Cerebellar cortex (tissue), 1 donor: ENCODE measurements at regions not wholly inside any gene's neighbourhood (a gene's known extent, or its start where the extent isn't known, plus 50 kb on each side); places are given as distances from the start of the nearest gene placed in this dataset.
"Not testable (repeated sequence)": the region's sequence is repeated elsewhere in the genome, so short reads cannot be mapped to it uniquely, and the experiment has no call there.

Source experiments
- DNase-seq: peaks from one replicate; pipeline ENCODE4 v3.0.0-alpha.2; 2015; ENCODE audit warnings: low spot score

DNA sequence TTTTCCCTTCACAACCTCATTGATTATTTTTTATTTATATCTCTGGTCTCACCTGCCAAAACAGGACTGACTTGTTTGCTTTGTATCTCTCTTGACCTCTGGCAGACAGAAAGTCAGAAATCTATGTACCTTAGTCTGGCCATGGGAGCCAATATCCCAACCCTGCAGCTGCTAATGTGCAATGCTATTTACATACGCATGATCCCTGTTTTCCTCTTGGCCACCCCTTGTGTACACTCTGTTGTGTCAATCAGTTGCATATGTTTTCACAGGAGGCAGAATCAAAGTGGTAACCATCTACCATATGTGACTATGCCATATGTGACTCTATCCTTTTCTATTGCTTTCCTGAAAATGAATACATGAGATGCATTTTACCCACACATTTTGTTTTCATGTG lies 688.8 kb downstream of the PLA2G4A start:
- DNase-seq, result no peak

DNA sequence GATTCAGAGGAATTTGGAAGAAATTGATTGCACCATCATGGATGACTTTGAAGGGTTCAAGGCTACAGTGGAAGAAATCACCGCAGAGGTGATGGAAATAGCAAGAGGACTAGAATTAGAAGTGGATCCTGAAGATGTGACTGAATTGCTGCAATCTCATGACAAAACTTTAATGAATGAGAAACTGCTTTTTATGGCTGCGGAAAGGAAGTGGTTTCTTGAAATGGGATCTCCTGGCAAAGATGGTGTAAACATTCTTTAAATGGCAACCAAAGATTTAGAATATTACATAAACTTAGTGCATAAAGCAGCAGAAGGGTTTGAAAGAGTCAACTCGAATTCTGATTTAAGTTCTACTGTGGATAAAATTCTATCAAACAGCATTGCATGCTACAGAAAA lies 698.6 kb downstream of the PLA2G4A start:
- no peak for DNase-seq

DNA sequence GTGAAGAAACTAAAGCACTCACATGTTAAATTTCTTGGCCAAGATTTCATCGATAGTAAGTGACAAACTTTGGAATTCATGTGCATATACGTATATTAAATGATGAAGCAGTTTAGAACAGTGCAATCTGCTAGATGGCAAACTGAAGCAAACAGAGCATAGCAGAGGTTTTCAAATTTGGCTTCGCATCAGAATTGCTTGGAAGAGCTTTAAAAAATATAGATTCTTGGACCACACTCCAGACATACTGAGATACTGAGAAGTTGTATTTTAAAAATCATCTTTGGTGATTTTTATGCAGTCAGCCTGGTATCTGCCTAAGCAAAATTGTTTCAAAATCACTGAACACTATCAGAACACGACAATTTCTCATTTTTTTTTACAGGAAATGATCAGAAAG lies 709.2 kb downstream of the PLA2G4A start:
- DNase-seq, result no peak

DNA sequence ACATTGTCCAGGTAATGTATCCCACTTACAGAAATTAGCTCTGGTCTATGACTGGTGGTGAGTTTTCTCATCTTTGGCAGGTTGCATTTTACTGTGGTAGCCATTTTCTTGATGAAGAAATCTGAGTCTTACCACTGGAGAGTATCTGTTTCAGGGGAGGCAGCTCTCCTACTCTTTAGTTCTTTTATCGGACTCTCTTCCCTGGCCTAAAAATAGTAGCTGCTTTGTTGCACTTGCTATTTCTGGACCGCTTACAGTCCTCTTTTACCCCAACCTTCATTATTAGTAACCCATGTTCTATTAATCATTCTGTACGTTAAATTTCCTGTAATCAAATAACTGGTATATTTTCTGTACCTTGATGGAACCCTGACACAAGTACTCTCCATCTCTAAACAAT lies 720.8 kb downstream of the PLA2G4A start:
- DNase-seq, result no peak

DNA sequence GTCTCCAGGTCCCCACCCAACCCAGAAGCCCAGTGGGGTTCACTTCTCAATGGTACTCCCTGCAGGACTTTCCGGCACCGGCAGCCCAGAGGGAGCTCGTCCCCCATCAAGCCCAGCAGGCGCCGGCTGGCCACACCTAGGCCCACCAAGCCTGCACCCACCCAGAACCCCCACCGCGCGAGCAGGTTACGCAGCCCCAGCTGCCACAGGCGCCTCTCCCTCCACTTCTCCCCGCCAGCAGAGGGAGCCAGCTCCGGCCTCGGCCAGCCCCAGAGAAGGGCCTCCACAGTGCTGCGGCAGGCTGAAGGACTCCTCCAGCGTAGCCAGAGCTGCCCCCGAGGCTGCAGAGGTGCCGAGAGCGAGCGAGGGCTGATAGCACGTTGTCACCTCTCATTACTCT lies 722.3 kb downstream of the PLA2G4A start:
- DNase-seq, result no peak

DNA sequence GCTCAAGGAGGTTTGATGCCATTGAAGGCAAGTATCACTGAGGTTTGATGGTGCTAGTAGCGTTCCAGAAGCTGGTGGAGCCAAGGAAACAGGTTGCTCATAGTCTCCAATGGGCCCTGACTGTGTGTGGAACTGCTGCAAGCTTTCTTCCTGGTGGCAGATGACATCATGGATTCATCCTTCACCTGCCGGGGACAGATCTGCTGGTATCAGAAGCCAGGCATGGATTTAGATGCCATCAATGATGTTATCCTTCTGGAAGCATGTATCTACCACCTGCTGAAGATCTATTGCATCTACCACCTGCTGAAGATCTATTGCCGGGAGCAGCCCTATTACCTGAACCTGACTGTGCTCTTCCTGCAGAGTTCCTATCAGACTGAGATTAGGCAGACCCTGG lies 734.4 kb downstream of the PLA2G4A start:
- DNase-seq, result no peak

DNA sequence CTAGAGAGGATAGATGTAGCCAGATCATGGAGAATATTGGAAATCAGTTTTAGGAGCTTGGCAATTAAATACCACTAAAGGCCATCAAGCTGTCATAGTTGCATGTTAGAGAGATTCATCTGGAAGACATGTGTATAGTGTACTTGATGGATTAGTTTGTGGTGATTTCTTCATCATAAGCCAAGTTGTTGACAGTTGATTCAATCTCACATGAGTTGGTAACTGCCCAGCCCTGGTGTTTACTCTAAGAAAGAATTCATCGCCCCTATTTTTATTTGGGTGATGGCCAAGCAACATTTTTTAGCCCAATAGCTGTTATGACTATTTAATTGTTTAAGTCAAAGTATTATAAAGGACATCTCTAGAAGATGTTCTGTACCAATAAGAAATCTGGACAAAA lies 737.6 kb downstream of the PLA2G4A start:
- no peak for DNase-seq

DNA sequence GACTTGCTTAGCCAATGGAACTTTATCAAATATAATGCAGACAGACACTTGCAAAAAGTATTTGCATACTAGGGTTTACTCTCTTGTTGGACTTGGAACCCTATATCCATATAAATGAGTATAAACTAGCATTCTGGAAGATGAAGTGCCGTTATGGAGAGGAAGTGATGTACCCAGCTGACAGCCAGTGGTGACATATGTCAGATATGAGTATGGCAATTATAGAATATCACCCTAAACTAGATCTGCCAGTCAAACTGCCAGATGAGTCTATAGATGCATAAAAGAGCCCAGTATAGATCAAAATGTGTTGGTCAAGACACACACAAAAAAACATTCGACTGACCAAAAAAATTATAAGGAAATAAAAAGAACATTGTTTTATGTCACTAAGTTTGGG lies 739.3 kb downstream of the PLA2G4A start:
- no peak for DNase-seq

DNA sequence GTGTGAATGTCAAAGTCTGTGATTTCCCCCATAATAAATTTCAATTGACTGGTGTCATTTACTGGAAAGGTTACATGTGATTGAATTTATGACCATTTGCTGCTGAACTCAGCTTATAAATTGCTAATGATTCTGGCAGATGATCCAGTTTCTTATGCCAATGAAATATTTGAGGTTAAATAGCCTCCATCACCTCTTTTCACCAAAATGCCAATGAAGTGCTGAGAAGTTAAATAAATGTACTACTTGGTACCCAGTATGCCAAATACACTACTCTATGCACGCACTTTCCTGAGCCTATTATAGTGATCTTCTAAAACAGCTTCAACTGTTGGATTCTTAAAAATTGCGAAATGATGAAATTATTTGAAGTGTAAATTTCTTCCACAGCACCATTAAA lies 741.4 kb downstream of the PLA2G4A start:
- DNase-seq, result no peak

DNA sequence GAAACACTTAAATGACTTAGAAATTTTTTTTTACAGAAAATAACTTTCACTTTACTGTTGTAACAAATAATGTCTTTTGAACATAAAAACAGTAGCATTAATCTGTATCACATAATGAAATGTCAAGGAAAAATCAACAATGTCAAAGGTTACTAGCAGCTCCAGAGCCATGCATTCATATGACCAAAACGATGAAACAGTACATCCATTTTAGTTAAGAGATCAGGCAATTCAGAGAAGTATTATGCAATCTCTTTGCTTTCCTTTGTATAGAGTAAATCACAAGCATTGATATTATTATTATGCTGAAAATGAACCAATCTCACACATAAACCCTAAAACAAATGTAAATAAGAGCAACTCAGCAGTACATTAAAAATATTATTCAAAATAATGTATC lies 748.9 kb downstream of the PLA2G4A start:
- no peak for DNase-seq

DNA sequence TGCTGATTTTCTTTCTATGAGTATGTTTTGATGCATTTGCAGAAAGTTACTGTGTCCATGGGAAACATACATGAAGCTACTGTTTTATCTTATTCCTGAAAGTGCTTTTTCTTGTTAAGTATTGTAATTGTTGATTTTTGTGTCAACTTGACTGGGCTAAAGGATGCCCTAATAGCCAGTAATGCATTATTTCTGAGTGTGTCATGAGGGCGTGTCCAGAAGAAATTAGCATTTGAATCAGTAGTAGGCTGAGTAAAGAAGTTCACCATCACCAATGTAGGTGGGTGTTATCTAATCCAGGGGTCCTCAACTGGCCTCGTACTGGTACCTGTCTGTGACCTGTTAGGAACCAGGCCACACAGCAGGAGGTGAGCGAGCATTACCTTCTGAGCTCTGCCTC lies 760.2 kb downstream of the PLA2G4A start:
- no peak for DNase-seq

DNA sequence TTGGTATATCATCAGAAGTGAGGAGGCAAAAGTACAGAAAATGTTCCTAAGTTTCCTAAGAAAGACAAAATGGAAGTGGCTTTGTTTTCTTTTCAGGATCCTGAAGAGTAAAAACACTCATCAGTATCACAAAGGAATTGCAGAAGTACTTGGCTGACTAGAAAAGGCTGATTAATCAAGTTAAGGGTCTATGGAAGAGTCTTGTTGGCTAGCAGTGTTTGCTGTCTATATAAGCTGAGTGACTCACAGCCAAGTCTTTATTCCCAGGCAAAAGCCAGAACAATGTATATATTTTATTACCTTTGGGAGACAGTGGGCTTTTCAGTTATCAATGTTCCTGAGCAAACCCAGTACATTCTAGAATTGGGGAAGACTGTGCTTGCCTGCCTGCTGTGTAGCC lies 777.0 kb downstream of the PLA2G4A start:
- no peak for DNase-seq

DNA sequence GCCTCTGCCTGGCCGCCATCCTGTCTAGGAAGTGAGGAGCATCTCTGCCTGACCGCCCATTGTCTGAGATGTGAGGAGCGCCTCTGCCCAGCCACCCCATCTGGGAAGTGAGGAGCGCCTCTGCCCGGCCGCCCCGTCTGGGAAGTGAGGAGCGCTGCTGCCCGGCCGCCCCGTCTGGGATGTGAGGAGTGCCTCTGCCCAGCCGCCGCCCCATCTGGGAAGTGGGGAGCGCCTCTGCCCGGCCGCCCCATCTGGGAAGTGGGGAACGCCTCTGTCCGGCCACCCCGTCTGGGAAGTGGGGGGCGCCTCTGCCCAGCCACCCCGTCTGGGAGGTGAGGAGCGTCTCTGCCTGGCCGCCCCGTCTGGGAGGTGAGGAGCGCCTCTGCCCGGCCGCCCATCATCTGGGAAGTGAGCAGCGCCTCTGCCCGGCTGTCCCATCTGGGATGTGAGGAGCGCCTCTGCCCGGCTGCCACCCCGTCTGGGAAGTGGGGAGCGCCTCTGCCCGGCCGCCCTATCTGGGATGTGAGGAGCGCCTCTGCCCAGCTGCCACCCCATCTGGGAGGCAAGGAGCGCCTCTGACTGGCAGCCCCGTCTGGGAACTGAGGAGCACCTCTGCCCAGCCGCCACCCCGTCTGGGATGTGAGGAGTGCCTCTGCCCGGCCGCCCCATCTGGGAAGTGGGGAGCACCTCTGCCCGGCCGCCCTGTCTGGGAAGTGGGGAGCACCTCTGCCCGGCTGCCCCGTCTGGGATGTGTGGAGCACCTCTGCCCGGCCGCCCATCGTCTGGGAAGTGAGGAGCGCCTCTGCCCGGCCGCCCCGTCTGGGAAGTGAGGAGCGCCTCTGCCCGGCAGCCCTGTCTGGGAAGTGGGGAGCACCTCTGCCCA lies 787.3 kb downstream of the PLA2G4A start:
- DNase-seq, result not testable (repeated sequence)

DNA sequence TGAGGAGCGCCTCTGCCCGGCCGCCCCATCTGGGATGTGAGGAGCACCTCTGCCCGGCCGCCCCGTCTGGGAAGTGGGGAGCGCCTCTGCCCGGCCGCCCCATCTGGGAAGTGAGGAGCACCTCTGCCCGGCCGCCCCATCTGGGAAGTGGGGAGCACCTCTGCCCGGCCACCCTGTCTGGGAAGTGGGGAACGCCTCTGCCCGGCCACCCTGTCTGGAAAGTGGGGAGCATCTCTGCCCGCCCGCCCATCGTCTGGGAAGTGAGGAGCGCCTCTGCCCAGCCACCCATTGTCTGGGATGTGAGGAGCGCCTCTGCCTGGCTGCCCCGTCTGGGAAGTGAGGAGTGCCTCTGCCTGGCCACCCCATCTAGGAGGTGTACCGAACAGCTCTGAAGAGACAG lies 788.1 kb downstream of the PLA2G4A start:
- not testable (repeated sequence) for DNase-seq

DNA sequence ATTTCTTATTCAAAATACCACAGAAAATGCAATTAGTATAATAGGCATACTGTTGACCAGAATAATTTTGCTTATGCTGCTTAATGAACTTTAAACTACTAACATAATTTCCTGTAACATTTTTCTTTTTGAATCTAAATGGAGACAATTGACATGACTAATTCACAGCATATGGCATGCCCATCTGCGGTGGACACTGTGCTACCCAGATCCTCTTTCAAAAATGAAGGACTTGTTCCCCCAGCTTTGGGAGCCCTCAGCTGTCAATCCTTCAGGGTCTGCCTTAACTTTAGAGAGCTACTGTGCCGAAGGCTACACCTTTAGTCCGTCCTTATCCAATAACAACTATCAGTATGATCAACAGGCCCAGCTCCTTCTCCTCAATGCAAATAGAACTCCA lies 789.0 kb downstream of the PLA2G4A start:
- DNase-seq, result peak; percentile 62

DNA sequence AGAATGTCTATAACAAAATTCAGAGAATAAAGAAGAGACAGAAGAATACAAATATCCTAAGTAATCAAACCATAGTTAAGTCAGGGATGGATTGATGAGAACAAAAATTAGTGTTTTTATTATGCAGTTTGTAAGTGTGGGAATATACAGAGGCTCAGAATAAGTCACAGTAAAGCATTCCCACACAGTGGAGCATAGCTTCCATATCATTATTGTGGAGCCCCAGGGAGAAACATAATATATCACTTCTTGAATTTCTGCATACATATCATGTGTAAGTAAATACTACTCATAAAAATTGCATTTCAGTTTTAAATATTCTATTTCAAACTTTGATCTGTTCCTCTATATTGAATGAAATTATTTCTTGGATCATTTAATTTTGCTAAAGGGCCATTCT lies 790.4 kb downstream of the PLA2G4A start:
- no peak for DNase-seq

DNA sequence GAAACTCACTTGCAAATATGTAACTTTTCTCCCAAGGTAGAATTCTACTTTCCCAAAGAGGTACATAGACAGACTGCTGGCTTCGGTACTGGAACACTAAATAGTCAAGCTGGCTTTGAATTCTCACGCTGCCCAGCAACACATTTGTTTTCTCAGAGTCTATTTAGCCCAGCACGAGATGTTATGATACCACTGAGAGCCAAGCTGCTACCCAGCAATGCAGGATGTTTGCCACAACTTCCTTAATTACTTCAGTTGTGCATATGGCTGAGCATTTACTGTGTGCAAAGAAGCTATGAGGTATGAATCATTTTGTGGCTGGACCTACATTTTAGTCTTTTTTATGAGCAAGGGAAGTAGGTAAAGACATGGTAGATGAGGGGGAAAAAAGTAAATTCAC lies 793.2 kb downstream of the PLA2G4A start:
- DNase-seq, result peak; percentile 92

DNA sequence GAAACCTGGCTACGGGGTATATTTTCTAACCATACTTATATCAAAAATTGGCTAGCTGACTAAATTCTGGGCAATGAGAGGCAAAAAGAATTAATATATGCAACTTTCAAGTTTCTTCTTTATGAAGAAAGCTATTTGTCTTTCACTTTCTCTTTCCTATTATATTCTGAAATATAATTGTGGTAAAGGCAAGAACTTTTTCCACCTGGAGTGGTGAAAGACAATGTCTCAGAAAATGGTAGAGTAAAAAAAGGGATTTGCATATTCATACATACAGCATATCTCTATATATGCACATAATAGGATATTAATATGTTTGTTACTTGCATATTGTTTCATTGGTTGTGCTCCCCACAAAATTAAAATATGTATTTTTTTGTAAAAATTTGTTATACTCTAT lies 793.8 kb downstream of the PLA2G4A start:
- no peak for DNase-seq

DNA sequence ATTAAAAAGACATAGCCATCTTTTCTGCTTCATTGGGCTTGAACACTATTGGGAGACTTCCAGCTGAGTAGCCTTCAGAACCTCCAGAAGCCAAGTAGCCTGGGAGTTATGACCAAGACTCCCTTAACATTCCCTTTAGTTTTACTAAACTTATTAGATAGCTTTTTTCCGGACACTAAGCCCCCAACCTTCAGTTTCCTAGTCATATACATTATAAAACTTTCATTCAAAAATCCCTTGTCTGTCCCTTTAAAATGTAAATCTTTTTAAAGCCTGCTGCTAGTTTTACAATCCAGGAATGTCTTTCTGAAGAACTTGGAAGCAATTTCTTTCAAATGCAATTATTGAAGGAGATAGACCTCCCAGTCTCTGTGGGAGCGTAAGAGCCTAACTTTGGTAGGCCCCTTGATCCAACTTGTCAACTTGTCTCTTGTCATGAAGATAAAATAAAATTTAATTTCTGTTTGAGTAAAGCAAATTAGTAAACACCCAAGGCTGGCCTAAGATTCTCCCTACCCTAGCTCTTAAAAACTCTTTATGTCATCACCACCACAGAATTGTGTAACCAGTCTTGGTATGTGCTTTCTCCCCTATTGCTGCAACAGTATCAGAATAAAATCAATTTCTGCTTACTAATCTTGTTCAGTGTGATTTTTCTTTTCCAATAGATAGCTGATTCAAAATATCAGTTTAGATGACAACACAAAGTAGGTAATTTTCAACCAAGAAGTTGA lies 796.2 kb downstream of the PLA2G4A start:
- no peak for DNase-seq

DNA sequence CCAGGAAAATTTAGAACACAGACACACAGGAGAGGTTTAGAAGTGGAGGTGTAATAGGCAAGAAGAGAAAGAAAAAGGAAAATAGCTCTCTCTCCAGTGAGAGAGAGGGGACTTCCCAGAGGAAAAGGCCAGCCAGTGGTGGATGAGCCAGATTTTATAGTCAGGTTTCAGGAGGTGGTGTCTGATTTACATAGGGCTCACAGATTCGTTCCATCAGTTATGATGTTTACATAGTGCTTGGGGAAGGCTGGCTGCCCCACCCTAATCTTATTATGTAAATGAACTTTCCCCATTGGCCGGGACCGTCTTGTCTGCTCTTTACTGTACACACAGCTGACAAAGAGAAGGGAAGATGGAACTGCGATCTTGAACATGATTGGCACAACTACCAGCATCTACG lies 797.3 kb downstream of the PLA2G4A start:
- DNase-seq, result no peak

DNA sequence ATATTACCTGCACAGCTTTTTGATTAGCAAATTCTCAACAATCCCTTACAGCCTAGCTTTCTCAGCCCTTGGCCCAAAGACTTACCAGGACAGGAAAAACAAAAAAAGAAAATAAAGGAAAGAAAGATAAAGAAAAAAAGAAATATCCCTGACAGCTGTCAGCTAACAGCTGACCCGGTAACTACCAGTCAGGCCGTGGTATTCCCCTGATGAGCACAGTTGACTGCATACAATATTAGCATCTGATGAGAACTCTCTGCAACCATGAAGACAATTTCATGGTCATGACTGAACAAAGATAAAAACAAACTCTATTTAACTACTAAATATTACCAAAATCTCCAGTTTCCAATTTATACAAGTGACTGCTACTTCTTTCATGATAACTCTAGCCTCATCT lies 798.8 kb downstream of the PLA2G4A start:
- no peak for DNase-seq

DNA sequence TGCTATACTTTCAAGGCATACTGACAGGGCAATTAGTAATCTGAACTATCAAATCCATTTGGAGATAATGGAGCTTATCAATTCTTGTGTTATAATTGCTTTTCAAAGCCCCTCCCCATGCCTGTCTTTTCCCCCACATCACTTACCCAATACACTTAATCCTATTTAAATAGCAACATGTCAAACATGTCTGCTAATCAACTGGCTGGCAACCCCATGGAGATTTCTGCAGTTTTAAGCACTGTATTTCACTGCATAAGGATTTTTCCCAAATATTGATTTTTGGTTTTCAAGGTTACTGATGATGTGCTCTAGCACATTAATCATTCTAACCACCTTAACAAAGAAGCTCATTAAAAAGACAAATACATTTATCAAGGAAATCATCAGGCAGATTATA lies 800.3 kb downstream of the PLA2G4A start:
- DNase-seq, result no peak

DNA sequence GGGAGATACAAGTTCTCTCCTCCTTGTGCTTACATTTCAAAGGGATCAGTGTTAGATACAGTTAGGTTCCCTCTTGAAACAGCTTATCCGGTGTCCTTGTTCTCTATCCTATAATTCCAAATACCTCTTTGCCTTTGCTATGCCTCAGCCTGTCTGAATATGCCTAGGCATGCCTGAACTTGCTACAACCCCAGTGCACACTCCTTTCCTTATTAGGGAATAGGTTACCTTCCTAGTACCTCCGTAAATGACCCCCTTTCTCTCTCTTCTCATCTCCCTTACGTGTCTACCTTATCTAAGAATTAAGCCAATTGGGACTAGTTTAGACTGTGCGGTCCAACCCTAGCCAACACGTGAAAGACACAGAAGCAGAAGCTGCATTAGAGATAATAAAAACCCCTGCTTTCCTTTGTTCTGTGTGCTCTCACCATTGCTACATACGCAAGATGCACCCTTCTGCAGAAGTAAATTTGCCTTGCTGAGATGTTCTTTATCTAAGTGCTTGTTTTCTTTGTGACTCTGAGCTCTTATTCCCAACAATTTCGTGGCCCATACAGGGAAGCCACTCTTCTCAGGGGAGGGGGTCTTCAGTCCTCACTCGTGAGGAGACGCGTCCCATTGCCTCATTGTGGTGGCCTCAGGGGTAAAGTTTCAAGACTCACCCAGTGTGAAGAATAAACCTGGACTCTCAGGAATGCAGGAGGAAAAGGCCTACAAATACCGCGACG lies 802.1 kb downstream of the PLA2G4A start:
- no peak for DNase-seq
